A673 (cell line): ENCODE measurements at regions not wholly inside any gene's neighbourhood (a gene's known extent, or its start where the extent isn't known, plus 50 kb on each side); places are given as distances from the start of the nearest gene placed in this dataset.

Experiments used
- BruUV-seq: library from RNA; stranded (reverse); fragments of 400-500 nt; replicated peaks from 2 replicates; lab custom pipeline; 2021; lab: Mats Ljungman, UMichigan
- CTCF ChIA-PET: fragments of 300-600 bp; sonication (Branson Sonifier 250); formaldehyde crosslinking; loops from one replicate; lab custom pipeline; 2022; ENCODE audit warnings: antibody characterized with exemption; lab: Charles Lee
- POLR2A ChIA-PET: fragments of 300-600 bp; sonication (Branson Sonifier 250); formaldehyde crosslinking; loops from one replicate; lab custom pipeline; 2022; ENCODE audit warnings: antibody characterized with exemption; ENCODE audit not compliant: low non-redundant PET; lab: Charles Lee
- DNase-seq: peaks from one replicate; pipeline ENCODE4 v3.0.0-alpha.2; 2015; ENCODE audit warnings: low spot score
- H3K27ac ChIP-seq: fragments of 200-600 bp; sonication (generic); 2 replicates; pipeline ENCODE4 v1.5.1; 2016; ENCODE audit warnings: mixed run types, low read depth, mild to moderate bottlenecking, mixed read lengths, antibody characterized with exemption, low read length; ENCODE audit not compliant: poor library complexity, severe bottlenecking
- H3K27me3 ChIP-seq: fragments of 200-600 bp; sonication (generic); replicated peaks from 2 replicates; pipeline ENCODE4 v1.6.1; 2017; ENCODE audit warnings: mixed run types, low read depth, mild to moderate bottlenecking, mixed read lengths, antibody characterized with exemption, low read length; ENCODE audit not compliant: insufficient read depth, poor library complexity
- H3K36me3 ChIP-seq: fragments of 200-600 bp; sonication (generic); 2 replicates; pipeline ENCODE4 v1.6.1; 2016; ENCODE audit warnings: mixed run types, mild to moderate bottlenecking, mixed read lengths, antibody characterized with exemption, low read length; ENCODE audit not compliant: insufficient read depth, poor library complexity, severe bottlenecking
- H3K4me1 ChIP-seq: fragments of 200-600 bp; sonication (generic); 2 replicates; pipeline ENCODE4 v1.6.1; 2017; ENCODE audit warnings: mixed run types, mild to moderate bottlenecking, mixed read lengths, antibody characterized with exemption, low read length; ENCODE audit not compliant: insufficient read depth, poor library complexity, severe bottlenecking
- H3K4me3 ChIP-seq: fragments of 200-600 bp; sonication (generic); 2 replicates; pipeline ENCODE4 v1.5.1; 2016; ENCODE audit warnings: low read depth, mixed run types, mild to moderate bottlenecking, mixed read lengths, low read length; ENCODE audit not compliant: poor library complexity, severe bottlenecking
- H3K9me3 ChIP-seq: fragments of 200-600 bp; sonication (generic); 2 replicates; pipeline ENCODE4 v1.6.1; 2016; ENCODE audit warnings: mixed run types, low read depth, mild to moderate bottlenecking, mixed read lengths, antibody characterized with exemption, low read length; ENCODE audit not compliant: poor library complexity, severe bottlenecking
- EZH2 ChIP-seq: fragments of 200-600 bp; sonication (generic); IDR thresholded peaks from 2 replicates; pipeline ENCODE4 v1.6.1; 2017; ENCODE audit warnings: borderline replicate concordance, low read depth, mild to moderate bottlenecking, mixed read lengths, antibody characterized with exemption, low read length; ENCODE audit not compliant: poor library complexity, severe bottlenecking
- intact Hi-C: fragments of 100-400 bp; cut with micrococcal nuclease; formaldehyde crosslinking; loops from one replicate; pipeline ENCODE4 v1.10.0; 2022; ENCODE audit not compliant: unreplicated experiment
- TF ChIP-seq, protein P1 (sequence below): fragments of 300-800, 200-600 bp; sonication (generic); conservative IDR thresholded peaks from 2 replicates; pipeline ENCODE4 v1.5.1; 2017; ENCODE audit warnings: low read depth, mild to moderate bottlenecking, antibody characterized with exemption, low read length, moderate library complexity, mixed read lengths

DNA sequence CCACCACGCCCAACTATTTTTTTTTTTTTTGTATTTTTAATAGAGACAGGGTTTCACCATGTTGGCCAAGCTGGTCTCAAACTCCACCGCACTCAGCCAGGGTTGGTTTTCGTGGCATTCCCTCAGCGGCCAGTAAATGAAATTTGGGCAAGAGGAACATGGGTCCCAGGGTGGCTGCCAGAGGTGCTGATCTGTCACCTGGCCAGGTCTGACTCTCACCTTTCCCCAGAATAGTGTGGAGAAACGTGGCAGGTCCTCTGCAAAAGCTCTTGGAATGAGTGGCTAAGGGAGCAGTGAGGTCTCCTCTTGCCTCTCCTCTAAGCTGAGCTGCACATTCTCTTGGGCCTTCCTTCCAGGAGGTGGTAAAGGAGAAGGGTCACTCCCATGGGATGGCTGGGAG is 170.1 kb downstream of the IRX2 start:
- BruUV-seq, result no TSS peak

DNA sequence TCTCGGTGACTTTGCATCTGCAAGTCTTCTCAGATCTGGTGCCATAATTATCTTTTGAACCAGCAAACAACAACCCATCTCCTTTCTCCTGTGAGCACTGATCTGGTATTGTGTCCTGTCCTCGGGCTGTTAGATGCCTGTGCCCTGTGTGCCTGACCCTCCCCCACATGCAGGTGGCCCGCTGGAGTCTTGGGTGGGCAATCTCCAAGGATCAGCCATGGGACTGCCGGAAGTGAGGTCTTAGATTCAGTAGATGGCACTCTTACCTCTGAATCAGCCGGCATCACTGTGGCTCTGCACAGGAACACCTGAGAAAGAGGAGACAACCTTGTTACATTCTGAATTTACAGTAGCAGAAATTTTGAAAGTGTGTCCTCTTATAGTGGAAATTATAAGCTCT is 172.4 kb downstream of the IRX2 start:
- ChIA-PET POLR2A (no interaction called here), CTCF (no interaction called here)
- no peaks in the 10 kb centered on the region for H3K36me3 ChIP-seq
- no peak overlapping the region for H3K4me3 ChIP-seq
- H3K27ac ChIP-seq, result no peak overlapping the region
- H3K27me3 ChIP-seq, result no peaks in the 10 kb centered on the region
- no peaks in the 10 kb centered on the region for H3K4me1 ChIP-seq
- peaks cover 17% of the 10 kb centered on the region for H3K9me3 ChIP-seq
- intact Hi-C loops, result no loop called here
- TF ChIP-seq, protein P1, sequence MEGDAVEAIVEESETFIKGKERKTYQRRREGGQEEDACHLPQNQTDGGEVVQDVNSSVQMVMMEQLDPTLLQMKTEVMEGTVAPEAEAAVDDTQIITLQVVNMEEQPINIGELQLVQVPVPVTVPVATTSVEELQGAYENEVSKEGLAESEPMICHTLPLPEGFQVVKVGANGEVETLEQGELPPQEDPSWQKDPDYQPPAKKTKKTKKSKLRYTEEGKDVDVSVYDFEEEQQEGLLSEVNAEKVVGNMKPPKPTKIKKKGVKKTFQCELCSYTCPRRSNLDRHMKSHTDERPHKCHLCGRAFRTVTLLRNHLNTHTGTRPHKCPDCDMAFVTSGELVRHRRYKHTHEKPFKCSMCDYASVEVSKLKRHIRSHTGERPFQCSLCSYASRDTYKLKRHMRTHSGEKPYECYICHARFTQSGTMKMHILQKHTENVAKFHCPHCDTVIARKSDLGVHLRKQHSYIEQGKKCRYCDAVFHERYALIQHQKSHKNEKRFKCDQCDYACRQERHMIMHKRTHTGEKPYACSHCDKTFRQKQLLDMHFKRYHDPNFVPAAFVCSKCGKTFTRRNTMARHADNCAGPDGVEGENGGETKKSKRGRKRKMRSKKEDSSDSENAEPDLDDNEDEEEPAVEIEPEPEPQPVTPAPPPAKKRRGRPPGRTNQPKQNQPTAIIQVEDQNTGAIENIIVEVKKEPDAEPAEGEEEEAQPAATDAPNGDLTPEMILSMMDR, result no peak
- TF ChIP-seq EZH2, result no peak
- DNase-seq, result no peak
- no TSS peak for BruUV-seq

More for the DNA sequence above, 170.1 kb downstream of the IRX2 start:
- Histone ChIP-seq H3K4me3 (no peak overlapping the region), H3K9me3 (peaks cover 20% of the 10 kb centered on the region), H3K27me3 (no peaks in the 10 kb centered on the region), H3K27ac (no peak overlapping the region), H3K4me1 (no peaks in the 10 kb centered on the region), H3K36me3 (no peaks in the 10 kb centered on the region)
- ChIA-PET POLR2A (no interaction called here), CTCF (interaction anchor here (0.6 kb wide), 1 partner anchor 458 kb away, joined by 3 read pairs; no protein-coding TSS in a partner anchor)
- TF ChIP-seq, protein P1, result no peak
- TF ChIP-seq EZH2, result no peak
- intact Hi-C loops, result no loop called here
- no peak for DNase-seq

DNA sequence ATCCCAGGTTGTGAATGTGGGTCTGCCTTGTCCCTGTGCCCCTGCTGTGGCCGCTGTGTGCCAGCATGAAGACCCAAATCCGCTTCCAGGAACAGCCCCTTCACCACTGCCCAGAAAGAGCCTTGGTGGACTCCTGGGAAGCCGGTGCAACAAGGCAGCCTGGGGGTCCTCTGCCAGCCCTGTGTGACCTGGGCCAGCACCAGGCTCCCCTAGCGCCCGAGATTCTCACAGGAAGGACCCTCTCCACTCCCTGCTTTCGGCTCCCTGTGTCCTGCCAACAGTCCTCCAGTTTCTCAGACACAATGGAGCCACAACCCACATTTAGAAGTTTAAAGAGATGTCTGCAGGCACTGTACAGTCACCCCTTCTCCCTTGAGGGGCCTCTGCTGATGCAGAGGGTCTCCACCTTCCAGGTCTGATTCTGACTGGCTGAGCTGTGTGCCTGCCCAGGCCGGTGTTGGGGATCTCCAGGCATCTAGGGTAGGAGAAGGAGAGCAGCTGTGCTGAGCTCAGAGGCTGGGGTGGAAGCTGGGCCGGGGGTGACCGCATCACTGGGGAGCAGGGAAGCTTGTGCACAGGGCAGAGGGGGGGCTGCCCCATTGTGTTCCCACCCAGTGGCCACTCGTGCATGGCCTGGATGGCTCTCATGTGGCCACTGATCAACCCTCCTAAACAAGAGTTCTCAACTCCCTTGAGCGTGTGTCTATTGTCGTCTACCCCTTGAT is 174.0 kb downstream of the IRX2 start:
- DNase-seq, result no peak
- Histone ChIP-seq H3K4me3 (no peak overlapping the region), H3K27me3 (no peaks in the 10 kb centered on the region), H3K36me3 (no peaks in the 10 kb centered on the region), H3K4me1 (no peaks in the 10 kb centered on the region), H3K27ac (no peak overlapping the region), H3K9me3 (peaks cover 22% of the 10 kb centered on the region)
- no TSS peak for BruUV-seq
- TF ChIP-seq EZH2, result no peak
- TF ChIP-seq, protein P1, result no peak
- intact Hi-C loops, result no loop called here
- POLR2A ChIA-PET, result no interaction called here
- CTCF ChIA-PET, result no interaction called here
